GM19324 (cell line): ENCODE measurements at regions not wholly inside any gene's neighbourhood (a gene's known extent, or its start where the extent isn't known, plus 50 kb on each side); places are given as distances from the start of the nearest gene placed in this dataset.
"Not testable (repeated sequence)": the region's sequence is repeated elsewhere in the genome, so short reads cannot be mapped to it uniquely, and the experiment has no call there.

Source experiments
- ATAC-seq: cut with Tn5 transposase; IDR thresholded peaks from one replicate; pipeline ENCODE4 v1.9.1; 2021; ENCODE audit warnings: mild to moderate bottlenecking, moderate library complexity; ENCODE audit not compliant: unreplicated experiment, low FRiP score

DNA sequence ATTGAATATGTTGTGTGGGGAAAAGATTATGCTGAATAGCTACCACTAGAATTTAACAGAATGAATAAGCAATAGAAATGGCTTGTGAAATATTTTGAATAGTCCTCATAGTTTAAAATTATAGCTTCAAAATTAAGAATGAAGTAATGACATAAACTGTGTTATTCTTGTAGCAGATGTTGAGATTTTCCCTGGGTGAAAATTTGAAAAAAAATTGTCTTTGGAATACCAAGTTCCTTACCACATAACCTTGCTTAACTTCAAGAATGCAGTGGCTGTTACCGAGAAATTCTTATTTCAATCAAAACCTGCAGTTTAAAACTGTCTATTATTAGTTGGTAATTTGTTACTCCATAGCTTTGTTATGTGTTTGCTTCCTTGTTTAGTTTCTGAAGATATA lies 1268.6 kb downstream of the RAPGEF2 start:
- no peak for ATAC-seq

DNA sequence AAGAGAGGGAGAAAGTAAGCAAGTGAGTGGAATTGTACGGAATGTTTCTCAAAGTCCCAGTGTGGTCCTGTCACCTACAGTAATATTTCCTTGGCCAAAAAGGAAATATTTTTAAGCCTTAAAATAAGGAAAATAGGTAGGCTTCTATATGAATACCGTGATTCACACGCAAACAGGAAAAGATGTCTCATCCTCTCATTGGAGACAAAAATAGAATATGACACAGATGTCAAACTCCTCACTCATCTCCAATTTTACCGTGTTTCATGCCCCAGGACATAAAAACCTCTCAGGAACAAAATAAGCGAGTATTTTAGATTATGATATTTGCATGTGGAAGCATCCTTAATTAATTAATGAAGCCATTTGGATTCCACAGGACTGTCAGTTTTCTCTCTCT lies 1269.5 kb downstream of the RAPGEF2 start:
- no peak for ATAC-seq

DNA sequence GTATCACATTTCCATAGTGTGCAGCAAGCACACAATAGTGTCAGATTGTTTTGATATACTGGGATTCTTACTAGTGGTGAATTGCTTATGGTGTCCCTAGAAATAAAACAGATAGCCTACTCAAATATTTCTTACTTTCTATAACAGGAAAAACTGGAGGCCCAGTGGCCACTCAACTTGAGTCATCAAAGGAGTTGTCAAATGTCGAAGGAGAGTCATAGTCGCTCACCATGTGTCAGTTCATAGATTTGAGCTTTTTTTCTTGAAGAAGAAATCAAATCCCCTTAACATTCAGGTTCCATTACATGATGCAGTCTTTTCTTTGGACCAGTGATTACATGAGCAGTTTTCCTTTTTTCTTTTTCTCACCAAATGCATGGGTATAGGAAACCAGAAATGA lies 1271.0 kb downstream of the RAPGEF2 start:
- no peak for ATAC-seq

GRCh38 chr4:160375772-160376452 lies 1273.0 kb downstream of the RAPGEF2 start:
- no peak for ATAC-seq

DNA sequence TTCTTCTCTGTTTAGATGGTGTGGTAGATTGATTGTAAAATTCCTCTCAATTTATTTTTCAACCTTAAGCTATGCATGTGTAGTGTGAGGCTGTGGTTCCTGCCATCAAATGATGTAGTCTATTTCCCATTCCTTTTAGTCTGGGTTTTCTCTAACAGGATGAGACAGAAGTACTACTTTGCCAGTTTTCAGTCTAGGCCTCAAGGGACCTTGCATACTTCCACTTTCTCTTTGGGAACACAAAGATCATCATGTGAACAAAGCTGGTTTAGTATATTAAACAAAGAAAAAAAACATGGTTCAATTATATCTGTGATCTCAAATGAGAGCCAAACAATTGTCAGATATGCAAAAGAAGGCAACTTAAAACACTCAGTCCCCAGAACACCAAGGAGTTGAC lies 1284.0 kb downstream of the RAPGEF2 start:
- no peak for ATAC-seq

DNA sequence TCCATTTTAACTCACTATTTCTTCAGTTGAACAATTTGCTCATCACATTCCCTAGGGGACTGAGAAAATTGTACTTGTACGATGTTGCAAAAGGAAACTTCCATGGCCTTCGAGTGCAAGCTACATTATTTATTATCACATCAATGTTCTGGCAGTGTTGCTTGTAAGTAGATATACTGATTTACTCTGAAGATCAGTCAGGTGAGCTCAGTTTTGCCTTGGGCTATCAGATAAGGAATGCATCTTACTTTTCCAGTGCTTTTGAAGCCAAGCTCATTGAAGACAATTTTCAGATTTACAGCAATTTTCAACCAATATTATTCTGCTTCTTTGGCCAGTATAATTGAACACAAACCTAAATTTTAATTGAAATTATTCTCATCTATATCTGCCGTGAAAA lies 1296.9 kb downstream of the RAPGEF2 start:
- no peak for ATAC-seq

GRCh38 chr4:160403081-160403480 lies 1300.2 kb downstream of the RAPGEF2 start:
- ATAC-seq: no peak

DNA sequence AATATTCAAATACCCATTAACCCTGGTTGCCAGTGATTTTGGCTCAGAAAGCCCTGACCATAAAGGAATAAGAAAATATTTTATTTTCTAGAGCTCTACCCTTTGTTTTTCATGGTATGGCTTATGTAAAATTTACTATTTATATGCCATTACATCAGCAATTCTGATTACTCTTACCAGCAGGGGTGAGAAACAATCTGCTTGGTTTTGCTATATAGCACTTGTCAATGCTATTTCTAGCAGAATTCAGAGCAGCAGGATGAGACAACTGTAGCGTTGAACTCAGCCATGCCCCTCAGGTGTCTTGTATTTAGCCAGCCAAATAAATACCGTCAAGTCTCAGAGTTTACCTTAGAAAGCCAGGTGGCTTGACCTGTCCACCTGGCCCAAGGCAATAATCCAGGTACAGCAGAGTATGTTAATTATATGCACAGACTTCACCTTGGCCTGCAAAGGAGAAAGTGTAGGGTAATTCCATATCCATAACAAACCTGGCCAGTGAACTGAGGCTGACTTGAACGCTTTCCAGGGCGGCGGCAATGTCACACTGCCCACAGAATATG lies 1303.5 kb downstream of the RAPGEF2 start:
- ATAC-seq: no peak

DNA sequence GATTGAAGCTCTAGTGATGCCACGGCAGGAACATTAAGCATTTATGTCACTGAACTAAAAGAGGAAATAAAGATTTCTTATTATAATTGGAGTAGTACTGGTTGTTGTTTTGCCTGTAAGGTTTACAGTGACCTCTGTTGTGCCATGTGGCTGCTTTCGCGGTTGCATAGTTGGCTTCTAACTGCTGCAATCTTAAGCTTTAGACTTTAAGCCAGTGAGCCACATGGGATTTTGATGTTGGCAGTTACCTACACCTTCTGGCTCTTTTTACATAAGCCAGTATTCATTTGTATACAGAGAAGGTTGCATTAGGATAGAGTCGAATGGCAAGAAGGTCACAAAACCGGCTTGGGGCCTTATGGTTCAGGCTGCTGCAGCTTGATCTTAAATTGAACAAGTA lies 1311.6 kb downstream of the RAPGEF2 start:
- no peak for ATAC-seq

- no peak for ATAC-seq
These were observed 1321.1 kb downstream of the RAPGEF2 start for GRCh38 chr4:160423879-160424451.

DNA sequence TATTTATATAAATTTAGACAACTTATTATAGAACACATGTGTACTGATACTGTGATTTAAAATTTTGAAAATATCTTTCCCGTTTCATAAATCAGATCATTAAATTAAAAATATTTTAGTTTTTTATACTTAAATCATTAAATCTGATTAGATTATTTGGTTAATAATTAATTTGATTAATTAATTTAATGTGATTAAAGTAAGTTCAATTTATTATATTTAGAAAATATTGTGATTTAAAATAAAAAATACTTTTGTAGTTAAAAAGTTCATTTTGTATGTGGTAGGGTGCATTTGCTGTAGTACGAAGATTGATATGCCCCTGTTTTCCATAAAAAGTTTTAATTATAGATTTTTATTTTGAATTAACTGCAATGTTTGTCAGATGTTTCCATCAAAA lies 1323.4 kb downstream of the RAPGEF2 start:
- no peak for ATAC-seq

DNA sequence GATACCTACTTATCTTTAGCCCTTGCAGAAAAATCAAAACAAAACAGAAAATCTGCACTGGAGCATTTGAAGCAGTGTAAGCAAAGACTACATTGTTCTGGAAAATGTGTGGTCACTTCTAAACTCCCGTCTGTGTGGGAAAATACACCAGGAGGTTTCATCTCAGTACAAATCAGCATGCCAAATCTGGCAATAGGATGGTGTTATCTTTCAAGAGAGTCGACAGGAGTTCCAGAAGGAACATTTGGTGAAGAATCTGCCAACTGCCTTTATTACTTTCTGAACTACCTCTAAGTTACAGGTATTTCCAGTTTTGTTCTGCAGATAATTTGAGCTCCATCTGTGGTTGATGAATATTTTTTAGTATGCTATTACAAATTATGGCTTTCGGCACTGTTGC lies 1348.0 kb downstream of the RAPGEF2 start:
- ATAC-seq: no peak

- ATAC-seq: not testable (repeated sequence)
These were observed 1379.1 kb downstream of the RAPGEF2 start for GRCh38 chr4:160481696-160482690.

- no peak for ATAC-seq
These were observed 1382.3 kb downstream of the RAPGEF2 start for GRCh38 chr4:160485071-160485687.

GRCh38 chr4:160492181-160492580 lies 1389.3 kb downstream of the RAPGEF2 start:
- ATAC-seq: no peak

- no peak for ATAC-seq
These were observed 1390.3 kb downstream of the RAPGEF2 start for GRCh38 chr4:160493206-160493605.

- ATAC-seq: no peak
These were observed 1392.5 kb downstream of the RAPGEF2 start for GRCh38 chr4:160495356-160495755.

- ATAC-seq: no peak
These were observed 1395.3 kb downstream of the RAPGEF2 start for GRCh38 chr4:160498211-160498610.

DNA sequence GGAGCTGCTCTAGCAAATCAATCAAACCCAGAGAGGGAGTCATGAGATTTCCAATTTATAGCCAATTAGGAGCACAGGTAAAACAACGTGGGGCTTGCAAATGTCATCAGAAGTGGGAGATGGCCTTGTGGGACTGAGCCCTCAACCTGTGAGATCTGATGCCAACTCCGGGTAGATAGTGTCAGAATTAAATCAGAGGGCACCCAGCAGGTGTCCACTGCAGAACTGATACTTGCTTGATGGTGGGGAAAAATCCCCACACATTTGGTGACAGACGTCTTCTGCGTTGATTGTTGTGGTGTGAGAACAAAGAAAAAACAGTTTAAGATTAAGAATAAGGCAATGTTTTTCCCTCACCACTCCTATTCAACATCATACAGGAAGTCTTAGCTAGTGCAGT lies 1402.8 kb downstream of the RAPGEF2 start:
- ATAC-seq: no peak

DNA sequence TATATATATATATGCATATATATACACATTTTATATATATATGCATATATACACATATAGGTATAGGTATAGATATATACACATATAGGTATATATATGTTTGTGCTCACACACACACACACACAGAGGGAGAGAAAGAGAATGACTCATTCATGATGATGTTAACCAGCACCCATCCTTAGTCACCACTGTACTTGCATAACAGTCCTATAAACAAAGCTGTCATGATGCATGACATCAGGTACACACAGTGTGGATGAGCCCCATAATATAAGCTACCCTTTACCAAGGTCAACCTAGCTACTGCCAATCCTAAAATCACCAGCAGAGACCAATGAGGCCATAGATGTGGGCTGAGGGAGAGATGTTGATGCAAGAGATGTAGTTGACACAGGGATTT lies 1408.0 kb downstream of the RAPGEF2 start:
- no peak for ATAC-seq

GRCh38 chr4:160514126-160514525 lies 1411.2 kb downstream of the RAPGEF2 start:
- ATAC-seq: no peak
